ENCODE measurements at regions not wholly inside any gene's neighbourhood (a gene's known extent, or its start where the extent isn't known, plus 50 kb on each side); places are given as distances from the start of the nearest gene placed in this dataset.

- no peak overlapping the region for H3K9ac ChIP-seq
- H3K36me3 ChIP-seq: no peaks in the 10 kb centered on the region
- H3K27me3 Mint-ChIP-seq (ENCODE audit: insufficient read depth, low read depth): peaks cover 5% of the 10 kb centered on the region
- no peak overlapping the region for H3K4me3 Mint-ChIP-seq
- H3K27ac Mint-ChIP-seq: no peak overlapping the region
- no peak overlapping the region for H2AFZ ChIP-seq (replicated peaks)
- no peaks in the 10 kb centered on the region for H3K9me3 ChIP-seq (ENCODE audit: low read depth)
- H3K4me3 ChIP-seq: no peak overlapping the region
- DNase-seq (ENCODE audit: low spot score): no peak
- H3K4me2 ChIP-seq: no peak overlapping the region
- no peaks in the 10 kb centered on the region for H3F3A ChIP-seq (ENCODE audit: low read depth)
- no peaks in the 10 kb centered on the region for H3K36me3 Mint-ChIP-seq
- peaks cover 2% of the 10 kb centered on the region for H3K9me3 Mint-ChIP-seq
- no peaks in the 10 kb centered on the region for H3K4me1 ChIP-seq
- no peaks in the 10 kb centered on the region for H4K20me1 ChIP-seq (ENCODE audit: low read depth)
- H3K27me3 ChIP-seq: no peaks in the 10 kb centered on the region
- no peaks in the 10 kb centered on the region for H3K79me2 ChIP-seq (ENCODE audit: low read depth)
- no peak overlapping the region for H3K27ac ChIP-seq
- no peak for TF ChIP-seq EZH2 (IDR thresholded peaks at IDR 0.05)
- TF ChIP-seq EZH2phosphoT487 (IDR thresholded peaks at IDR 0.05): no peak
- no peak for TF ChIP-seq CTCF (IDR thresholded peaks at IDR 0.05)
- peaks cover 3% of the 10 kb centered on the region for H3K4me1 Mint-ChIP-seq
Observed at GRCh38 chr12:127296591-127296990, 970.4 kb upstream of the TMEM132C start.

GRCh38 chr12:127297327-127297726, 969.6 kb upstream of the TMEM132C start:
- TF ChIP-seq EZH2phosphoT487 (IDR thresholded peaks at IDR 0.05): no peak
- TF ChIP-seq CTCF (IDR thresholded peaks at IDR 0.05): no peak
- no peak for TF ChIP-seq EZH2 (IDR thresholded peaks at IDR 0.05)
- Histone ChIP-seq H3K36me3 (no peaks in the 10 kb centered on the region), H3K4me1 (no peaks in the 10 kb centered on the region), H2AFZ (replicated peaks) (no peak overlapping the region), H3K27me3 (no peaks in the 10 kb centered on the region), H3K9ac (no peak overlapping the region), H3K79me2 (ENCODE audit: low read depth) (no peaks in the 10 kb centered on the region), H3F3A (ENCODE audit: low read depth) (no peaks in the 10 kb centered on the region), H4K20me1 (ENCODE audit: low read depth) (no peaks in the 10 kb centered on the region), H3K9me3 (ENCODE audit: low read depth) (no peaks in the 10 kb centered on the region), H3K4me3 (no peak overlapping the region), H3K4me2 (no peak overlapping the region), H3K27ac (no peak overlapping the region)
- Mint-ChIP-seq H3K27me3 (ENCODE audit: insufficient read depth, low read depth) (peaks cover 5% of the 10 kb centered on the region), H3K36me3 (no peaks in the 10 kb centered on the region), H3K4me3 (no peak overlapping the region), H3K4me1 (peaks cover 3% of the 10 kb centered on the region), H3K27ac (no peak overlapping the region), H3K9me3 (peaks cover 2% of the 10 kb centered on the region)
- no peak for DNase-seq (ENCODE audit: low spot score)

GRCh38 chr12:127300075-127300474, 966.9 kb upstream of the TMEM132C start:
- H3K4me2 ChIP-seq: no peak overlapping the region
- H3K36me3 Mint-ChIP-seq: no peaks in the 10 kb centered on the region
- no peak overlapping the region for H3K9ac ChIP-seq
- H3K27me3 ChIP-seq: no peaks in the 10 kb centered on the region
- no peak overlapping the region for H3K4me3 ChIP-seq
- H3K27ac ChIP-seq: no peak overlapping the region
- DNase-seq (ENCODE audit: low spot score): no peak
- H3K79me2 ChIP-seq (ENCODE audit: low read depth): no peaks in the 10 kb centered on the region
- H3K4me1 Mint-ChIP-seq: peaks cover 3% of the 10 kb centered on the region
- H3F3A ChIP-seq (ENCODE audit: low read depth): no peaks in the 10 kb centered on the region
- peaks cover 5% of the 10 kb centered on the region for H3K27me3 Mint-ChIP-seq (ENCODE audit: insufficient read depth, low read depth)
- no peaks in the 10 kb centered on the region for H4K20me1 ChIP-seq (ENCODE audit: low read depth)
- no peaks in the 10 kb centered on the region for H3K36me3 ChIP-seq
- H3K4me1 ChIP-seq: no peaks in the 10 kb centered on the region
- no peak for TF ChIP-seq CTCF (IDR thresholded peaks at IDR 0.05)
- TF ChIP-seq EZH2phosphoT487 (IDR thresholded peaks at IDR 0.05): no peak
- H3K9me3 Mint-ChIP-seq: peaks cover 2% of the 10 kb centered on the region
- H3K27ac Mint-ChIP-seq: no peak overlapping the region
- no peaks in the 10 kb centered on the region for H3K9me3 ChIP-seq (ENCODE audit: low read depth)
- H2AFZ ChIP-seq (replicated peaks): no peak overlapping the region
- H3K4me3 Mint-ChIP-seq: no peak overlapping the region

- DNase-seq (ENCODE audit: low spot score): no peak
- H3K79me2 ChIP-seq (ENCODE audit: low read depth): no peaks in the 10 kb centered on the region
- Mint-ChIP-seq H3K36me3 (no peaks in the 10 kb centered on the region), H3K4me3 (no peak overlapping the region), H3K9me3 (peaks cover 2% of the 10 kb centered on the region), H3K27me3 (ENCODE audit: insufficient read depth, low read depth) (peaks cover 5% of the 10 kb centered on the region), H3K27ac (no peak overlapping the region), H3K4me1 (peaks cover 3% of the 10 kb centered on the region)
- H3K9ac ChIP-seq: no peak overlapping the region
- H3K4me2 ChIP-seq: no peak overlapping the region
- no peaks in the 10 kb centered on the region for H3K4me1 ChIP-seq
- no peaks in the 10 kb centered on the region for H3K27me3 ChIP-seq
- H3K4me3 ChIP-seq: no peak overlapping the region
- no peak overlapping the region for H3K27ac ChIP-seq
- no peaks in the 10 kb centered on the region for H3K36me3 ChIP-seq
- TF ChIP-seq EZH2 (IDR thresholded peaks at IDR 0.05) (no peak), EZH2phosphoT487 (IDR thresholded peaks at IDR 0.05) (no peak), CTCF (IDR thresholded peaks at IDR 0.05) (no peak)
- H3F3A ChIP-seq (ENCODE audit: low read depth): no peaks in the 10 kb centered on the region
- no peak overlapping the region for H2AFZ ChIP-seq (replicated peaks)
- H4K20me1 ChIP-seq (ENCODE audit: low read depth): no peaks in the 10 kb centered on the region
- H3K9me3 ChIP-seq (ENCODE audit: low read depth): no peaks in the 10 kb centered on the region
Observed at GRCh38 chr12:127300753-127301152, 966.2 kb upstream of the TMEM132C start.
